Panc1 (cell line): ENCODE measurements at regions not wholly inside any gene's neighbourhood (a gene's known extent, or its start where the extent isn't known, plus 50 kb on each side); places are given as distances from the start of the nearest gene placed in this dataset.

Experiments used
- ATAC-seq: fragments of 200-7000 bp; cut with Tn5 transposase; 2 replicates; pipeline ENCODE4 v1.9.1; 2020; ENCODE audit warnings: mild to moderate bottlenecking, moderate library complexity
- BruUV-seq: library from RNA; stranded (reverse); fragments of 400-500 nt; replicated peaks from 2 replicates; lab custom pipeline; 2021; lab: Mats Ljungman, UMichigan
- CTCF ChIA-PET: fragments of 300-600 bp; sonication (Branson Sonifier 250); formaldehyde crosslinking; loops from one replicate; lab custom pipeline; 2022; ENCODE audit warnings: antibody characterized with exemption; lab: Charles Lee
- POLR2A ChIA-PET: fragments of 300-600 bp; sonication (Branson Sonifier 250); formaldehyde crosslinking; loops from one replicate; lab custom pipeline; 2022; ENCODE audit warnings: antibody characterized with exemption; lab: Charles Lee
- DNase-seq: peaks from one replicate; pipeline ENCODE4 v3.0.0-alpha.2; 2010; ENCODE audit warnings: low read depth, low spot score
- H3K27ac ChIP-seq: 2 replicates; pipeline ENCODE4 v1.5.1; 2011; ENCODE audit warnings: mild to moderate bottlenecking, low read length, inconsistent platforms
- H3K27me3 ChIP-seq: fragments of 200-500 bp; sonication (Bioruptor generic); 2 replicates; pipeline ENCODE4 v1.6.0; 2014; ENCODE audit warnings: low read length, inconsistent platforms; ENCODE audit not compliant: control insufficient read depth, insufficient read depth
- H3K36me3 ChIP-seq: fragments of 200-500 bp; sonication (Bioruptor generic); 2 replicates; pipeline ENCODE4 v1.5.1; 2014; ENCODE audit warnings: inconsistent platforms, mild to moderate bottlenecking, low read length, moderate library complexity; ENCODE audit not compliant: control insufficient read depth, insufficient read depth
- H3K4me1 ChIP-seq: 2 replicates; pipeline ENCODE4 v1.5.1; 2011; ENCODE audit warnings: inconsistent platforms, mild to moderate bottlenecking, low read length, moderate library complexity; ENCODE audit not compliant: control insufficient read depth, insufficient read depth
- H3K4me3 ChIP-seq, 2 experiments: 2 replicates each; pipeline ENCODE4 v1.5.1; 2011 to 2012; ENCODE audit warnings: low read depth in 2 of 2, low read length in 2 of 2, mild to moderate bottlenecking in 2 of 2, inconsistent platforms in 1 of 2, moderate library complexity in 1 of 2
- H3K9me3 ChIP-seq: fragments of 200-500 bp; sonication (Bioruptor generic); 2 replicates; pipeline ENCODE4 v1.5.1; 2014; ENCODE audit warnings: low read depth, mild to moderate bottlenecking, inconsistent platforms, low read length, moderate library complexity; ENCODE audit not compliant: control insufficient read depth, insufficient read depth
- POLR2AphosphoS5 ChIP-seq: IDR thresholded peaks from 2 replicates; pipeline ENCODE4 v1.6.1; 2012; ENCODE audit warnings: mild to moderate bottlenecking, low read depth, low read length, moderate library complexity
- SIN3A ChIP-seq: IDR thresholded peaks from 2 replicates; pipeline ENCODE4 v1.6.1; 2012; ENCODE audit warnings: low read depth, mild to moderate bottlenecking, low read length, moderate library complexity, borderline replicate concordance; ENCODE audit not compliant: insufficient read depth
- TCF7L2 ChIP-seq: IDR thresholded peaks from 2 replicates; pipeline ENCODE4 v1.6.1; 2011; ENCODE audit warnings: mild to moderate bottlenecking, low read depth, low read length, inconsistent platforms
- in situ Hi-C: cut with HindIII; loops from 2 replicates; pipeline ENCODE4 v1.10.0; 2016; ENCODE audit warnings: low sequenced_read_pairs, low pct_unique_long_range_greater_than_20kb
- intact Hi-C: fragments of 100-400 bp; cut with micrococcal nuclease; formaldehyde crosslinking; loops from one replicate; pipeline ENCODE4 v1.10.0; 2022; ENCODE audit not compliant: unreplicated experiment
- TF ChIP-seq, protein P1 (sequence below): fragments of 450-650 bp; IDR thresholded peaks from 2 replicates; pipeline ENCODE4 v1.5.1; 2017; ENCODE audit warnings: mild to moderate bottlenecking
- TF ChIP-seq, protein P2 (sequence below), 2 experiments: IDR thresholded peaks; 2 replicates each; pipeline ENCODE4 v1.6.1; 2011 to 2012; ENCODE audit warnings: low read depth in 2 of 2, control low read depth in 1 of 2, low read length in 1 of 2, mild to moderate bottlenecking in 1 of 2, moderate library complexity in 1 of 2; ENCODE audit not compliant: insufficient read depth in 1 of 2

DNA sequence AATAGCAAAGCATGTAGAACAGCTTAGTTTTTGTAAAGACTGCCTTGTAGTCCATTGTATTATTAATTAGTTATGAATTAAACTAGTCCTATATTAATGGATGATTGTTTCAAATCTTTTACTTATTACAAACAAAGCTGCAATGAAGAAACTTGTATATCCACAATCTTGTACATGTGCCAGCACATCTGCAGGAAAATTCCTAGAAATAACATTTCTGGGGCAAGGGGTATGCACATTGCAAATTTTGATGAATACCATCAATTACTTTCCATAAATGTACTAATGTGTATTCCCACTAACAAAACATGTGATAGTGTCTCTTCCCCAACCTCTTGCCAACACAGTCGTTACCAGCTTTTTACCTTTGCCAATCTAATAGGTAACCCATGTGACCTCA lies 73.6 kb upstream of the AKAP12 start:
- Histone ChIP-seq H3K36me3 (no peaks in the 10 kb centered on the region), H3K4me1 (no peaks in the 10 kb centered on the region), H3K27ac (no peak overlapping the region), H3K4me3 (no peak overlapping the region), H3K9me3 (no peaks in the 10 kb centered on the region), H3K27me3 (no peaks in the 10 kb centered on the region)
- intact Hi-C loops (no loop called here), in situ Hi-C loops (no loop called here)
- ChIA-PET CTCF (no interaction called here), POLR2A (no interaction called here)
- DNase-seq, result no peak
- ATAC-seq, result no peak
- TF ChIP-seq TCF7L2 (no peak), SIN3A (no peak), POLR2AphosphoS5 (no peak)
- TF ChIP-seq, protein P1, sequence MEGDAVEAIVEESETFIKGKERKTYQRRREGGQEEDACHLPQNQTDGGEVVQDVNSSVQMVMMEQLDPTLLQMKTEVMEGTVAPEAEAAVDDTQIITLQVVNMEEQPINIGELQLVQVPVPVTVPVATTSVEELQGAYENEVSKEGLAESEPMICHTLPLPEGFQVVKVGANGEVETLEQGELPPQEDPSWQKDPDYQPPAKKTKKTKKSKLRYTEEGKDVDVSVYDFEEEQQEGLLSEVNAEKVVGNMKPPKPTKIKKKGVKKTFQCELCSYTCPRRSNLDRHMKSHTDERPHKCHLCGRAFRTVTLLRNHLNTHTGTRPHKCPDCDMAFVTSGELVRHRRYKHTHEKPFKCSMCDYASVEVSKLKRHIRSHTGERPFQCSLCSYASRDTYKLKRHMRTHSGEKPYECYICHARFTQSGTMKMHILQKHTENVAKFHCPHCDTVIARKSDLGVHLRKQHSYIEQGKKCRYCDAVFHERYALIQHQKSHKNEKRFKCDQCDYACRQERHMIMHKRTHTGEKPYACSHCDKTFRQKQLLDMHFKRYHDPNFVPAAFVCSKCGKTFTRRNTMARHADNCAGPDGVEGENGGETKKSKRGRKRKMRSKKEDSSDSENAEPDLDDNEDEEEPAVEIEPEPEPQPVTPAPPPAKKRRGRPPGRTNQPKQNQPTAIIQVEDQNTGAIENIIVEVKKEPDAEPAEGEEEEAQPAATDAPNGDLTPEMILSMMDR, result no peak
- TF ChIP-seq, protein P2, sequence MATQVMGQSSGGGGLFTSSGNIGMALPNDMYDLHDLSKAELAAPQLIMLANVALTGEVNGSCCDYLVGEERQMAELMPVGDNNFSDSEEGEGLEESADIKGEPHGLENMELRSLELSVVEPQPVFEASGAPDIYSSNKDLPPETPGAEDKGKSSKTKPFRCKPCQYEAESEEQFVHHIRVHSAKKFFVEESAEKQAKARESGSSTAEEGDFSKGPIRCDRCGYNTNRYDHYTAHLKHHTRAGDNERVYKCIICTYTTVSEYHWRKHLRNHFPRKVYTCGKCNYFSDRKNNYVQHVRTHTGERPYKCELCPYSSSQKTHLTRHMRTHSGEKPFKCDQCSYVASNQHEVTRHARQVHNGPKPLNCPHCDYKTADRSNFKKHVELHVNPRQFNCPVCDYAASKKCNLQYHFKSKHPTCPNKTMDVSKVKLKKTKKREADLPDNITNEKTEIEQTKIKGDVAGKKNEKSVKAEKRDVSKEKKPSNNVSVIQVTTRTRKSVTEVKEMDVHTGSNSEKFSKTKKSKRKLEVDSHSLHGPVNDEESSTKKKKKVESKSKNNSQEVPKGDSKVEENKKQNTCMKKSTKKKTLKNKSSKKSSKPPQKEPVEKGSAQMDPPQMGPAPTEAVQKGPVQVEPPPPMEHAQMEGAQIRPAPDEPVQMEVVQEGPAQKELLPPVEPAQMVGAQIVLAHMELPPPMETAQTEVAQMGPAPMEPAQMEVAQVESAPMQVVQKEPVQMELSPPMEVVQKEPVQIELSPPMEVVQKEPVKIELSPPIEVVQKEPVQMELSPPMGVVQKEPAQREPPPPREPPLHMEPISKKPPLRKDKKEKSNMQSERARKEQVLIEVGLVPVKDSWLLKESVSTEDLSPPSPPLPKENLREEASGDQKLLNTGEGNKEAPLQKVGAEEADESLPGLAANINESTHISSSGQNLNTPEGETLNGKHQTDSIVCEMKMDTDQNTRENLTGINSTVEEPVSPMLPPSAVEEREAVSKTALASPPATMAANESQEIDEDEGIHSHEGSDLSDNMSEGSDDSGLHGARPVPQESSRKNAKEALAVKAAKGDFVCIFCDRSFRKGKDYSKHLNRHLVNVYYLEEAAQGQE (IDR thresholded peaks at IDR 0.05; ENCODE audit: insufficient read depth in 1 of 2, low read depth in 2 of 2, low read length in 1 of 2), result no peak
- no TSS peak for BruUV-seq

DNA sequence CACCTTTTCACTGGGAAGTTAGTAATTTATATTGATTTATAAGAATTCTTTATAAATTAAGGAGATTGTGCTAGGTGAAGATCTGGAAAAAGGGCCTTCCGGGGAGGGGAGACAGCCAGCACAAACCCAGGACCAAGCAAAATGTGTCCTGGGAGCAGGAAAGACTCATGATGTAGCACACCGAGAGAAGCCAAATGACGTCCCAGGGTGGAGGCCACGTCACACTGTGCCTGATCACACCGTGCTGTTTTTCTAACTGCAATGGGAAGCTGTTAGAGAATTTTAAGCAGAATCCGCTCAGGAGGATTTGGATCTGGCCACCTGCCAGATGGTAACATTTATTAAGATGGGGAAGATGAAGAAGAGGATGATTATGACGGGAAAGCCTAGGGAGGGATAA lies 72.7 kb upstream of the AKAP12 start:
- intact Hi-C loops, result no loop called here
- BruUV-seq, result no TSS peak
- ChIA-PET CTCF (no interaction called here), POLR2A (no interaction called here)
- no peak overlapping the region for H3K27ac ChIP-seq
- no peaks in the 10 kb centered on the region for H3K4me1 ChIP-seq
- ATAC-seq (no peak), DNase-seq (no peak)
- H3K36me3 ChIP-seq, result no peaks in the 10 kb centered on the region
- H3K9me3 ChIP-seq, result no peaks in the 10 kb centered on the region
- no peak for TF ChIP-seq TCF7L2
- TF ChIP-seq, protein P2 (IDR thresholded peaks at IDR 0.05; ENCODE audit: insufficient read depth in 1 of 2, low read depth in 2 of 2, low read length in 1 of 2), result no peak
- TF ChIP-seq SIN3A, result no peak
- TF ChIP-seq, protein P1, result no peak
- no peak for TF ChIP-seq POLR2AphosphoS5
- no peak overlapping the region for H3K4me3 ChIP-seq
- in situ Hi-C loops, result no loop called here
- no peaks in the 10 kb centered on the region for H3K27me3 ChIP-seq
